ENCODE measurements at regions not wholly inside any gene's neighbourhood (a gene's known extent, or its start where the extent isn't known, plus 50 kb on each side); places are given as distances from the start of the nearest gene placed in this dataset.

- TF ChIP-seq CTCF (IDR thresholded peaks at IDR 0.05; ENCODE audit: low read depth, low read length) (no peak), POLR2A (IDR thresholded peaks at IDR 0.05; ENCODE audit: extremely low read depth, insufficient read length) (no peak), MYC (IDR thresholded peaks at IDR 0.05; ENCODE audit: low read depth, low read length) (no peak)
Measured at GRCh38 chr15:91393186-91393585, 293.1 kb downstream of the SV2B start.

Data from NB4 (cell line).